Stimulated activated CD8-positive, alpha-beta memory T cell treated with anti-CD3 and anti-CD28 coated beads, Interleukin-15, amount 100 ng/mL, for 48 hours (primary cell): ENCODE measurements at regions not wholly inside any gene's neighbourhood (a gene's known extent, or its start where the extent isn't known, plus 50 kb on each side); places are given as distances from the start of the nearest gene placed in this dataset.
"Not testable (repeated sequence)": the region's sequence is repeated elsewhere in the genome, so short reads cannot be mapped to it uniquely, and the experiment has no call there.

Source experiments
- DNase-seq, 2 donors: peaks; one replicate each; pipeline ENCODE4 v3.0.0-alpha.2; 2020; ENCODE audit warnings: low read depth in 2 of 2

- DNase-seq: no peak
Measured at GRCh38 chr10:83517456-83517855, 621.9 kb upstream of the GHITM start.

GRCh38 chr10:83518779-83519178 is 620.5 kb upstream of the GHITM start:
- no peak for DNase-seq

- DNase-seq: not testable (repeated sequence)
Measured at GRCh38 chr10:83520386-83520785, 618.9 kb upstream of the GHITM start.

- no peak for DNase-seq
Measured at GRCh38 chr10:83522456-83522855, 616.9 kb upstream of the GHITM start.

- DNase-seq: no peak
Measured at GRCh38 chr10:83522881-83523386, 616.4 kb upstream of the GHITM start.

- DNase-seq: no peak
Measured at GRCh38 chr10:83527934-83528333, 611.4 kb upstream of the GHITM start.

- no peak for DNase-seq
Measured at GRCh38 chr10:83533290-83533689, 606.0 kb upstream of the GHITM start.

- no peak for DNase-seq
Measured at GRCh38 chr10:83536426-83536825, 602.9 kb upstream of the GHITM start.

GRCh38 chr10:83538047-83538446 is 601.3 kb upstream of the GHITM start:
- DNase-seq: no peak

- no peak for DNase-seq
Measured at GRCh38 chr10:83539528-83540308, 599.6 kb upstream of the GHITM start.

- DNase-seq: no peak
Measured at GRCh38 chr10:83541046-83541445, 598.3 kb upstream of the GHITM start.

GRCh38 chr10:83542774-83543411 is 596.4 kb upstream of the GHITM start:
- DNase-seq: no peak

GRCh38 chr10:83543691-83544462 is 595.4 kb upstream of the GHITM start:
- no peak for DNase-seq

- no peak for DNase-seq
Measured at GRCh38 chr10:83545901-83546391, 593.4 kb upstream of the GHITM start.

GRCh38 chr10:83551190-83551589 is 588.1 kb upstream of the GHITM start:
- DNase-seq: not testable (repeated sequence)

GRCh38 chr10:83553366-83553765 is 585.9 kb upstream of the GHITM start:
- DNase-seq: no peak

GRCh38 chr10:83555264-83555663 is 584.0 kb upstream of the GHITM start:
- no peak for DNase-seq

GRCh38 chr10:83562381-83562780 is 576.9 kb upstream of the GHITM start:
- no peak for DNase-seq

- DNase-seq: no peak
Measured at GRCh38 chr10:83564889-83565588, 574.3 kb upstream of the GHITM start.

GRCh38 chr10:83572036-83572435 is 567.3 kb upstream of the GHITM start:
- no peak for DNase-seq

GRCh38 chr10:83574770-83575169 is 564.5 kb upstream of the GHITM start:
- DNase-seq: no peak

- DNase-seq: no peak
Measured at GRCh38 chr10:83577421-83577820, 561.9 kb upstream of the GHITM start.
